GM12878 (cell line): ENCODE measurements at regions not wholly inside any gene's neighbourhood (a gene's known extent, or its start where the extent isn't known, plus 50 kb on each side); places are given as distances from the start of the nearest gene placed in this dataset.

ENCODE experiments used
- CHD4 ChIP-seq: fragments of 200-600 bp; sonication (generic); IDR thresholded peaks from 2 replicates; pipeline ENCODE4 v1.6.1; 2016; ENCODE audit warnings: mild to moderate bottlenecking
- CREM ChIP-seq: IDR thresholded peaks from 2 replicates; pipeline ENCODE4 v1.6.1; 2014; ENCODE audit warnings: antibody characterized with exemption, low read depth
- NR2C2 ChIP-seq: IDR thresholded peaks from 2 replicates; pipeline ENCODE4 v1.6.1; 2011; ENCODE audit warnings: borderline replicate concordance, low read depth; ENCODE audit not compliant: control insufficient read depth, insufficient read length
- POLR2AphosphoS5 ChIP-seq: IDR thresholded peaks from 2 replicates; pipeline ENCODE4 v1.6.1; 2011; ENCODE audit warnings: mild to moderate bottlenecking, low read length, inconsistent platforms
- REST ChIP-seq: IDR thresholded peaks from 2 replicates; pipeline ENCODE4 v1.6.1; 2012; ENCODE audit warnings: mild to moderate bottlenecking, low read depth, low read length
- TF ChIP-seq, protein P1 (sequence below), 3 experiments: IDR thresholded peaks in 2 of 3; conservative IDR thresholded peaks in 1 of 3; 2 replicates each; pipeline ENCODE4 v1.5.1; 2011; ENCODE audit warnings: low read depth in 3 of 3, low read length in 3 of 3, mild to moderate bottlenecking in 3 of 3, control low read depth in 2 of 3, moderate library complexity in 2 of 3, inconsistent platforms in 1 of 3, mixed read lengths in 1 of 3; ENCODE audit not compliant: control insufficient read depth in 2 of 3, insufficient read depth in 1 of 3; ENCODE audit errors: extremely low read depth in 1 of 3

- TF ChIP-seq CHD4 (no peak), POLR2AphosphoS5 (no peak), NR2C2 (no peak), CREM (no peak), REST (no peak)
- TF ChIP-seq, protein P1, sequence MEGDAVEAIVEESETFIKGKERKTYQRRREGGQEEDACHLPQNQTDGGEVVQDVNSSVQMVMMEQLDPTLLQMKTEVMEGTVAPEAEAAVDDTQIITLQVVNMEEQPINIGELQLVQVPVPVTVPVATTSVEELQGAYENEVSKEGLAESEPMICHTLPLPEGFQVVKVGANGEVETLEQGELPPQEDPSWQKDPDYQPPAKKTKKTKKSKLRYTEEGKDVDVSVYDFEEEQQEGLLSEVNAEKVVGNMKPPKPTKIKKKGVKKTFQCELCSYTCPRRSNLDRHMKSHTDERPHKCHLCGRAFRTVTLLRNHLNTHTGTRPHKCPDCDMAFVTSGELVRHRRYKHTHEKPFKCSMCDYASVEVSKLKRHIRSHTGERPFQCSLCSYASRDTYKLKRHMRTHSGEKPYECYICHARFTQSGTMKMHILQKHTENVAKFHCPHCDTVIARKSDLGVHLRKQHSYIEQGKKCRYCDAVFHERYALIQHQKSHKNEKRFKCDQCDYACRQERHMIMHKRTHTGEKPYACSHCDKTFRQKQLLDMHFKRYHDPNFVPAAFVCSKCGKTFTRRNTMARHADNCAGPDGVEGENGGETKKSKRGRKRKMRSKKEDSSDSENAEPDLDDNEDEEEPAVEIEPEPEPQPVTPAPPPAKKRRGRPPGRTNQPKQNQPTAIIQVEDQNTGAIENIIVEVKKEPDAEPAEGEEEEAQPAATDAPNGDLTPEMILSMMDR (IDR thresholded peaks at IDR 0.05 in 2 of 3, conservative IDR thresholded peaks at IDR 0.05 in 1 of 3; ENCODE audit: control insufficient read depth in 2 of 3, extremely low read depth in 1 of 3, insufficient read depth in 1 of 3, low read depth in 3 of 3, low read length in 3 of 3) = no peak
Measured at GRCh38 chr5:105033637-105034400, 1471.2 kb upstream of the NUDT12 start.
